GM18505 (cell line): ENCODE measurements at regions not wholly inside any gene's neighbourhood (a gene's known extent, or its start where the extent isn't known, plus 50 kb on each side); places are given as distances from the start of the nearest gene placed in this dataset.

Experiments
- ATAC-seq: cut with Tn5 transposase; IDR thresholded peaks from one replicate; pipeline ENCODE4 v1.9.1; 2021; ENCODE audit not compliant: unreplicated experiment
- POLR2A ChIP-seq: IDR thresholded peaks from 4 replicates; pipeline ENCODE4 v1.6.1; 2011; ENCODE audit warnings: borderline replicate concordance; ENCODE audit not compliant: insufficient read depth, insufficient read length; ENCODE audit errors: extremely low read depth

DNA sequence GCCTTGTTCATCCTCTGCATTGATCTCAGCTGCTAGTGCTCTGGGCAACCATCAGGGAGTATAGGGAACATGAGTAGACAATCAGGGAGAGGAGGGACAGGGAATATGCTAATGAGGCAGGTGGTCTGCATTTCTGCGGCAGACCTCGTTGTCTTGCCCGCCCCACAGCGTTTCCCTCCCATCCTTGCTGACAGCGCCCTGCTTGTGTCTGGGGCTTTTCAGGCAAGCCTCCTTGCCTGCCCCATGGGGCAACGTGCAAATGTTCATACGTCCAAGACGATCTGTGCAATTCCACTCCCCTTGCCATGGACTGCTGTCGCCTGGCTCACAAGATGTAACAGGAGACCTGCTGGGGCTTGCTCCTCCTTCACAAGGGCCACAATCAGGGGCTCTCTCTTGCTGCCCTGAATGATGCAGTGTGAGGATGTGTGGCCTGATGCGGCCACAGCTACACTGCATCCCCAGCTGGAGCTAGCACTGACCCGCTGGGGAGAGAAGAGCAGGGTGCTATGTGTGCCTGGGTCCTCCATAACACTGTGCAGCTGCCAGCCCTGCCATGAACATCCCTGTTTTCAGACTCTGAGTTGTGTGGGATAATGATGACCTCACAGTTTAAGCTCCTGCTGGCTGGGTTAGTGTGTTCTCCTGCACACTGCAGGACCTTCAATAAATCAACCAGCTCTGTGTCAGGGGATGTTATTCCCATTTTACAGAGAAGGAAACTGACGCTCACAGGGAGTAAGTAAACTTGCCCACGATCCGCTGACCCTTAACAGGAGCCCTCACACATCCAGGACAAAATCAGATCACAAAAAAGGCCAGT, 211.3 kb downstream of the KLF13 start:
- no peak for TF ChIP-seq POLR2A
- ATAC-seq: no peak

DNA sequence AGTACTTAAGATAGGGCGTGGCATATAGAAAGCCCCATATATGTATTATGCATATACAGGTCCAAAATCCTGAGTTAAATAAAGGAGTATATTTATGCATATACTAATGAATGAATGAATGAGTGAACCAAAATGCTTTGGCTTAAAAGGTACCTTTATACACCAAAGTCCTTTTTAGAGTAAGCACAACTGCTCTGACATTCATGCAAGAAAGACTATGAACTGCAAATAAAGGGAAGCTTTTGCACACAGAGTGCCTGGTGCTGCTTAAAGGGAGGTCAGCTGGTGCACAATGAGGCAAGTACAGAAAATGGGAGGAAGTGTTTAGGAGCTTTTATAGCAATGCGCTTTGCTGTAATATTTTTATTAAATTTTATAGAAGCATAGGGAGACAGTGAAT, 214.0 kb downstream of the KLF13 start:
- no peak for TF ChIP-seq POLR2A
- no peak for ATAC-seq

DNA sequence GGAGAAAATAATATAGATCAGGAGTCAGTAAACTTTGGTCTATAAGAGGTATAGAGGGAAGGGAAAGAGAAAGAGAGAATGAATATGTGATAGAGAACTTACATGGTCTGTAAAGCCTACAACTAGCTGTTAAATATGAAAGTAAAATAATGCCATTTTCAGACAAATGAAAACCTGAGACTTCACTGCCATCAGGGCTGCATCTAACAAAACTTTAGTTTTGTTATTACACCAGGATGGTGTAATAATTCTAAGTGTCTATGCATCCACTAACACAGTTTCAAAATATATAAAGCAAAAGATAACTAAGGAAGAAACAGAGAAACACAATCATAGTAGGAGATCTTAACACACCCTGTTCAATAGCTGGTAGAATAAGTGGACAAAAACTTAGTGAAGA, 217.7 kb downstream of the KLF13 start:
- no peak for ATAC-seq
- no peak for TF ChIP-seq POLR2A

DNA sequence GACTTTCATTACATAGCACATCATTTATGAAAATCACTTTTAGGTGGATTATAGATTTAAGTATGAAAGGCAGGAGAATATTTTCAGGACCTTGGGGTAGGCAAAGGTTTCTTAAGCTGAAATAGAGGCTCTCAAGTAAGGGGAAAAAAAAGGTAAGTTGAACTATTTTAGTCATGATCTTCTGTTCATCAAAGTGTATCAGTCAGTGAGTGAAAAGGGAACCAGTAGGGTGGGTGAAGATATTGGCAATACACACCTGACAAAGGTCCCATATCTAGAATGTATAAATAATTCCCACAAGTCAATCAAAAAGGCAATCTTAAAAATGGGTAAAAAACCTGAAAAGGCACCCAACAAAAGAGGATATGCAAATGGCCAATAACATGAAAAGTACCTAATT, 218.6 kb downstream of the KLF13 start:
- no peak for ATAC-seq
- TF ChIP-seq POLR2A: no peak

DNA sequence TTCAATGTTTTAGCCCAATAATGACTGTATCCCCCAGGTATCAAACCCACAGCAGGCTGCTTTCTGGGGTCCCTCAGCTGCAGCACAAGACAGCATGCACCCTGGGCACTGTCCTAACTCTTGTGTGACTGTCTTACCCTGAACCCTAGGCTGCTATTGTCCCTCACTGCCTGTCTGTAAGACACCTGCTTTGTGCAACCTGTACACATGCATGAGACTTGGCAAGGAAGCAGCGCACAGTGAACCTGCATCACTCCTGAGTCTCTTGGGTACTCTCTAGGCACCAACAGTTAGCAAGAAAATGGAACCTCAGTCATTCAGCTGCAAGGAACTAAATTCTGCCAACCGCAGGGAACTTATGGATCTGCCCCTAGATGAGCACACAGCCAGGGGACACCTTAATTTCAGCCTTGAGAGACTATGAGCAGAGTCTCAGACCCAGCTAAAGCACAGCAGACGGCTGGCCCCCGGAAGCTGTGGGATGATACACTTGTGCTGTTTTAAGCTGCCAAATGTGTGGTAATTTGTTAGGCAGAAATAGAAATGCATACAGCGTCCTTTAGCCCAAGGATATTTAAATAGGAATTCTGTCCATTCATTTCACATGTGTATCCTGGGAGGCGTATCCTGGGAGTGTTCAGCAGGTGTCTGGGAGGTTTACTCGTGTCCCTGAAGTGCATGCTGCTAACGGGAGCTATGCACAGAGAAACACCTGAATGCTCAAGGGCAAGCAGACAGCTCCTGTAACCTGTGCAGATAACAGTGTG, 223.8 kb downstream of the KLF13 start:
- no peak for ATAC-seq
- no peak for TF ChIP-seq POLR2A

DNA sequence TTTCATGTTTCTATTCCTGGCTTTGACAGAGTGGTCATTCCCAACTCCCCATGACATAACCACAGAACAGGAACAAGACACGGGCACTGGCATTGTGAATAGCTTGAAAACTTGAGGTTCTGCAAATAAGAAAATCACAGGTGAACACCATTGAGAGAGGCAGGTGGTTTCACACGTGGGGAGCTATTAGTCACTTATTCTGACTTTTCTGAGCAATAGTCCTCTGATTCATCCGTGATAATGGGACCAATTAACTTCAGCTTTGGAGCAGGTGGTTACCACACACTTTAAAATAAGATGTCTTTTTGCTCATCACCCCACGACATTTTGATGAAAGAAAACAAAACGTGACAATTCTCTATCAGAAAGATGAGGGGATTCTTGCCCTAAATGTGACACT, 224.7 kb downstream of the KLF13 start:
- no peak for ATAC-seq
- no peak for TF ChIP-seq POLR2A

DNA sequence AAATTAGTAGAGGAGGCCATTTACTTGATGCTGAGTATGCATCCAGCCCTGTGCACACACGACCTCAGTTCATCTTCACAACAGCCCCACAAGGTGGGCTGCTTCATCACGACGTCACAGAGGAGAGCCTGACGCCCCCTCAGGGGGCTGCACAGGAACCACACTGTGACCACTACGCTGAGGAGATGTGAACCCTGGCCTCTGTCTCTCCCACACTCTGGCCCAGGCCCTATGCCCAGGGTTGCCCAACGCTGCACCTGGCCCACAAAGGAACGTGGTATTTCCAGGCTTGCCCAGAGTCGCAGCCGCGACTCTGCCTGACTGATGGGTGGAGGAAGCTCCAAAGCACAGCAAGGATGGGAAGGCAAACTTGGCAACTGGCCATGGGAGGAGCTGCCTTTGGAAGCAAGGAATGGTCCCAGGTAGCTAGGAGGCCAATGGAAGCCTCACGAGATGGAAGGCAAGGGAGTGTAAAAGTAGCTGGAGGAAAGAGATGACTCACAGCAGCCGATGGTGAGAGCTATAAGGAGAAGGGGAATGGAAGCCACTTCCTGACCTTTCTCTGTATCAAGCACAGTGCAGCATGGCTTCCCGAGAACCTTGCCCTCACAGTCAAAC, 226.0 kb downstream of the KLF13 start:
- ATAC-seq: no peak
- TF ChIP-seq POLR2A: no peak

DNA sequence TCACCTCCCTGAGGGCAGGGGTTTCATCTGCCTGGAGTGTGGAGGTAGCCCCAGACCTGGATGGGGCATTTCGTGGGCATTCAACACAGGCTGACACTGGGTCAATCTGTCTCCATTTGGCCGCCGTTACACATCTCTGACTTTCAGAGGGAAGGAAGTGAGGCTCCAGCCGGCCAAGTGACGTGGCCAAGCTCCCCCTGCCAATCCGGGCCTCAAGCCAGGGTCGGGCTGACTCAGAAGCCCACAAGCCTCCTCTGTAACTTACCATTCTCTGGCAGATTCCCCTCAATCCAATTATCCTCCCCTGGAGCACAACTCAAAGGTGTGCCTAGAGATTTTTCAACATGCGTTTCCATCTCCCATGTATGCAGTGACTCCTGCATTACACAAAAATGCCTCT, 227.6 kb downstream of the KLF13 start:
- no peak for TF ChIP-seq POLR2A
- no peak for ATAC-seq

DNA sequence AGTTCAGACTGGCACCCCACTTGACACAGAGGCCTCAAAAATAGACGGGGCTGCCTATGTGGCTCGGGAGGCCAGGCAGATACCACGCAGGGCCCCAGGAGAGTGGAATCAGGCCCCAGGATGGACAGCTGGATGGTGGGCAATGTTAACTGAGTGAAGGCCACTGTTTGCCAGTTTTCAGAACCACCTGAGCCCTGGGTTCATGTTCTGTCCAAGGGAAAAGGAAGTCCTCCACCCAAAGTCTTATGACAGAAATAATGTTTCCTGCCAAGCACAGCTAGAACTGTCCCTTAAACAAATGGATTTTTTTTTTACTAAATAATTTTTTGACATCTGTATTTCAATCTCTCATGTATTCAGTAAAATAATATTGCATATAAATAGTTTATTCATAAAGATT, 228.4 kb downstream of the KLF13 start:
- no peak for ATAC-seq
- no peak for TF ChIP-seq POLR2A

DNA sequence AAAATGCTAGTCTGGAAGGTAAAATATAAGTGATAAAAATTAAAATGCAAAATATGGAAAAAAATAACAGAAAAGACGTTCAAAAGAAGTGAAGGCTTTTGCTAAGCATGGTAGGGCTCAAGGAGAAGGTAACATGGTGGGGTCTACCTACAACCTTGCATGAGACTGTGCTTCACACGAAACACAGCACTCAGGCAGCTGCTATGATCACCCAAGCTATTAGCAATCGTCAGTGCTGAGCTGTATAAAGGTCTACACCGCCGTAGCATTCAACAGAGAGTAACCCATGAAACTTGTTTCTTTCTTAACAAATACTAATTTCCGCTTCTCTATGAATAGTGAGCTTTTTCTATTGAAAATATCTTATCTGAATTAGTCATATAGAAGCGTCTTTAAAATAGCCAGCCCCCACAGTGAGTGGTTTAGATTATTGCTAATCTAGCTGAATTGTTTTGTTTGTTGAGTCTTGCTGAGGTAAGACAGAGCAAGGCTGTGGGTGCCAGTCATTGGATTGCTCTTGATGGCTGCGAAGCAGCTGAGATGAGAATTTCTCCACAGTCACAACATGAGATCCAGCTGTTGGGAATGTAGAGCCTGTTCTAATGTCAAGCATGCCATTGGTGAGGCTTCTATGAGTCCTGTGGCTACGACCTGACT, 230.0 kb downstream of the KLF13 start:
- no peak for ATAC-seq
- no peak for TF ChIP-seq POLR2A

DNA sequence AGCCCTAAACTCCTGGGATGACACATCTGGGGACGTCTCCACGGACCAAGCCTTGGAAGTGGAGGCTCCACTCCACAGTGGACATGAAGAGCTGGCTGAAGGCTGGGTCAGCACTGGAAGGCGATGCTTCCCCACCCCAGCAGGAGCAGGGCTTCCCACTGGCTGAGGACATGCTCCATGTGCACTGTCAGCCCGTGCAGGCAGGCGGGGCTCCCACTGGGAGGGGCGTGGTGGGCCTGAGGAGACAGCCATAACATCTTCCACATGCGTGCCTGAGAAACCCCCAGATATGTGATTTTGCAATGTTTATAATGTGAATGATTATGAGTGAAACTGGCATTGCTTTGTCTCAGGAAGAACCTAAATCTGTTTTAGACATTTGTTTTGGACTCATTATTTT, 231.3 kb downstream of the KLF13 start:
- no peak for ATAC-seq
- TF ChIP-seq POLR2A: no peak

DNA sequence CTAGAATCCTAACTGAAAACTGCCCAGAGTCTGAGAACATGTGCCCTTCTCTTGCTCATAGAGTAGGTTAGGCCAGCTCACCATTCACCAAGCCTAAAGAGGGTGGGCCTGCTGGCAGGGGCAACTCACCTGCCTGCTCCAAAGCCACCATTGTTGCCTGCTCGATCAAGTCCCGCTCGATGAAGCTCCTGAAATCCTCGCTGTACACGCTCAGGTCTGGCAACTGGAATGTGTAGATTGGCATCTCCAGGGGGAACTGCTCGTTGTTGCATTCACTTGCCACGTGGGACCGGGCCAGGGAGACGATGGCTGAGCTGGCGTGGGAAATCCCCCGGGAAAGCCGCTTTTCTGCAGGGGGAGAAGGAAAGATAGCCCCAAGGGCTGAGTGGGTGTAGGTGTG, 232.2 kb downstream of the KLF13 start:
- TF ChIP-seq POLR2A: no peak
- no peak for ATAC-seq

DNA sequence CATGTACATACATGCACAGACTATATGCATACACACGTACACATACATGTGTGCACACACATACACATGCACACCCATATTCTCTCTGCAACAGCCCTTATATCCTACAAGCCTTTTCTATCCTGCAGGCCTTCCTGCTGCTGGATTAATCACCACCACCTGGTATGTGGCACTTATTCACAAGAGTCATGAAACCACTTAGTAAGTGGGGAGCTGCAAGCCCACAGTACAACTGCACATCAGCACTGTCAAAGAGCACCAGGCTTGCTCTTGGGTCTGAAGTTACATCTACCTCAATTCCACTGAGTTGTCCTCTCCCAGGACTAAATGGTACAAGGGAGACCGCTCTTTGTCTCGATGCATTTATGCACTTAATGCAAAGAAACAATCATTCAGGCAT, 233.2 kb downstream of the KLF13 start:
- no peak for ATAC-seq
- TF ChIP-seq POLR2A: no peak
